HFF-Myc (cell line): ENCODE measurements at regions not wholly inside any gene's neighbourhood (a gene's known extent, or its start where the extent isn't known, plus 50 kb on each side); places are given as distances from the start of the nearest gene placed in this dataset.

Source experiments
- DNase-seq: peaks from one replicate; pipeline ENCODE4 v3.0.0-alpha.2; 2011; ENCODE audit warnings: low read depth; ENCODE audit errors: extremely low read depth
- H3K4me3 ChIP-seq: replicated peaks from 2 replicates; pipeline ENCODE4 v1.5.1; 2011; ENCODE audit warnings: low read depth, mild to moderate bottlenecking, control low read depth, low read length
- TF ChIP-seq, protein P1 (sequence below): IDR thresholded peaks from 2 replicates; pipeline ENCODE4 v1.5.1; 2012; ENCODE audit warnings: mild to moderate bottlenecking, low read depth, low read length, control low read depth; ENCODE audit errors: missing control alignments

DNA sequence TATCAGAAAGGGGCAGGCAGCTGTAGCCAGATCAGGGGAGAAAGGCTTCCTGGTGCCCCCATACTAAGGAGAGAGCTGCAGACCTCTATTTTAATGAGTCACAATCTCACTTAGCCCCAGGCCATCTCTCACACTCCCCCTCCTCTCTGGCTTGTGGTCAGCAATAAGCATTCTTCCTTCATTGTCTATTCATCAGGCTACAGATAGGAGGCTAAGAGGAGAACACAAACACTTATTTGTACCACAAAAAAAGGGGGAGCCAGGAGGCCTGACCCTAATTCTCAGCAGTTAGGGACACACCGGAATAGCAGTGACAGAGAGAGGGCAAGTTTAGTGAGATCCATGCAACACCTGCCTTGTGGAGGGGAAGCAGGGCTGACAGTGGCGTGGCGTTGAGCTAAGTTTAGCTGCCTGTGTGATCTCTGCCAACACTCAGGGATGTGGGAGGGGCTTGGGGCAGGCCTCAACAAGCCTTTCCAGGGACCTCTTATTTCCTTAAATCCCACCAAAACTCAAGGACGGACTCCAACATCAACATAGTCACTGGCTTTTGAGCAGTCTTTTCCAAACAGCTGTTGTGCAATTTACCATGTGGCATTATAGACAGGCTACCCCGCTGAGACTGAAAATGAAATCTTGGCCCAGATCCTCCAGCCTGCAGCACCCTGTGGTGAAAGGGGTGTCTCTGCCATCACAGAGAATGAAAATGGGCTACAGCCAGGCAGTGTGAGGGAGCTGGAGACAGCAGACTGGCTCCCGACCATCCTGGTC, 191.9 kb upstream of the TSC22D2 start:
- TF ChIP-seq, protein P1, sequence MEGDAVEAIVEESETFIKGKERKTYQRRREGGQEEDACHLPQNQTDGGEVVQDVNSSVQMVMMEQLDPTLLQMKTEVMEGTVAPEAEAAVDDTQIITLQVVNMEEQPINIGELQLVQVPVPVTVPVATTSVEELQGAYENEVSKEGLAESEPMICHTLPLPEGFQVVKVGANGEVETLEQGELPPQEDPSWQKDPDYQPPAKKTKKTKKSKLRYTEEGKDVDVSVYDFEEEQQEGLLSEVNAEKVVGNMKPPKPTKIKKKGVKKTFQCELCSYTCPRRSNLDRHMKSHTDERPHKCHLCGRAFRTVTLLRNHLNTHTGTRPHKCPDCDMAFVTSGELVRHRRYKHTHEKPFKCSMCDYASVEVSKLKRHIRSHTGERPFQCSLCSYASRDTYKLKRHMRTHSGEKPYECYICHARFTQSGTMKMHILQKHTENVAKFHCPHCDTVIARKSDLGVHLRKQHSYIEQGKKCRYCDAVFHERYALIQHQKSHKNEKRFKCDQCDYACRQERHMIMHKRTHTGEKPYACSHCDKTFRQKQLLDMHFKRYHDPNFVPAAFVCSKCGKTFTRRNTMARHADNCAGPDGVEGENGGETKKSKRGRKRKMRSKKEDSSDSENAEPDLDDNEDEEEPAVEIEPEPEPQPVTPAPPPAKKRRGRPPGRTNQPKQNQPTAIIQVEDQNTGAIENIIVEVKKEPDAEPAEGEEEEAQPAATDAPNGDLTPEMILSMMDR, result no peak
- DNase-seq, result no peak
- H3K4me3 ChIP-seq, result no peak overlapping the region

- DNase-seq, result no peak
- TF ChIP-seq, protein P1, result no peak
- no peak overlapping the region for H3K4me3 ChIP-seq
Observed at GRCh38 chr3:150215616-150216015, 192.5 kb upstream of the TSC22D2 start.

- H3K4me3 ChIP-seq, result no peak overlapping the region
- TF ChIP-seq, protein P1, result no peak
- no peak for DNase-seq
Observed at GRCh38 chr3:150213577-150213976, 194.5 kb upstream of the TSC22D2 start.

DNA sequence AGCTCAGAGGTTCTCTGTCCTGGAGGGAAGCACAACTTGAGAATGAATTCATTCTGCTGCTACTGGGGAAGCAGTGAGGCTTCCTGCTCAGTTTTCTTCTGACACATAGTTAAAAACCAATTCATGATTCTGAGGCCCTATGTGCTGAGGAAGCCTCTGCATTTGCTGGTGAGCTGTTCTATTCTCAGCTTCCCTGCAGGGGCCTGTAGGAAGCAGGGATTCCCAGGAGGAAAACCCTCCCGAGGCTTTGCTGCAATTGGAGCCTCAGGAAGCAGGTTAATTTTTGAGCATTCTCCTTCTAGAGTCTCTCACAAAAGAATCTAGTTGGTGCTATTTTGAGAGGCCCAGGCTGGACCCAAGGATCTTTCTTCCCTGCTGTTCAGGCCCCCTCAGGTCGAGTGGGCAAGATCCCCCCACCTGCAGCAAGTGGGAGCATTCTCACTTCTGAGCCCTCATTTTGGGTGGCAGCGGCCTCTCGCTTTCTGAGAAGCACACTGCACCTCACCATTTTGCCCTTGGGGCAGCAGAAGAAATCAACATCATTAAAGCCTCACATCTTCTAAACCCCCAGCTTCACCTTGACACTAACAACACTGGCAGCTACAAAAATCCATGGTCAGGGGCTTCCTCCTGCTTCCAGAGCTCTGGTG, 197.5 kb upstream of the TSC22D2 start:
- no peak overlapping the region for H3K4me3 ChIP-seq
- TF ChIP-seq, protein P1, result no peak
- DNase-seq, result no peak

GRCh38 chr3:150203273-150203672, 204.8 kb upstream of the TSC22D2 start:
- H3K4me3 ChIP-seq, result no peak overlapping the region
- DNase-seq, result no peak
- TF ChIP-seq, protein P1, result no peak

DNA sequence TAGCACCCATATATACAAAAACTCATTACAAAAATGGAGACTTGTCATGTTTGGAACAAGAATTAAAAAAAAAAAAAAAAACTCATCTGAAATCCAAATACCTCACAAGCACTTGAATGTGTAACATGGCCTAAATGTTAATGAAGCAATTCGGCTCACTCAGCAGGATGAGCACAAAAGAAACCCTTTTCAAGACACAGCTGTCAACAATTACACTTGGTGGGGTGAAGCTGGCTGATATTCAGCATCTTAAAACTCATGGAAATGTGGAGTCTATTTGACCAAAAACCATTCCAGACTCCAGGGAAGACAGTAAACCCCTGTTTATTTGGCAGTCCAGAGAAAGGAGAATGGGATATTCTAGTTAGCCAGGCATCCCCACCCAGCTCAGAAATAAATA, 205.4 kb upstream of the TSC22D2 start:
- TF ChIP-seq, protein P1, result no peak
- DNase-seq, result no peak
- H3K4me3 ChIP-seq, result no peak overlapping the region
